ENCODE measurements at regions not wholly inside any gene's neighbourhood (a gene's known extent, or its start where the extent isn't known, plus 50 kb on each side); places are given as distances from the start of the nearest gene placed in this dataset.

- ChIA-PET POLR2A (no interaction called here), CTCF (no interaction called here)
- no peak overlapping the region for H3K27ac Mint-ChIP-seq
- H3K4me1 Mint-ChIP-seq (ENCODE audit: low read depth) = no peaks in the 10 kb centered on the region
- H3K9me3 Mint-ChIP-seq = no peaks in the 10 kb centered on the region
- no peaks in the 10 kb centered on the region for H3K27me3 Mint-ChIP-seq
- ATAC-seq (no peak), DNase-seq (no peak)
- TF ChIP-seq, protein P1, sequence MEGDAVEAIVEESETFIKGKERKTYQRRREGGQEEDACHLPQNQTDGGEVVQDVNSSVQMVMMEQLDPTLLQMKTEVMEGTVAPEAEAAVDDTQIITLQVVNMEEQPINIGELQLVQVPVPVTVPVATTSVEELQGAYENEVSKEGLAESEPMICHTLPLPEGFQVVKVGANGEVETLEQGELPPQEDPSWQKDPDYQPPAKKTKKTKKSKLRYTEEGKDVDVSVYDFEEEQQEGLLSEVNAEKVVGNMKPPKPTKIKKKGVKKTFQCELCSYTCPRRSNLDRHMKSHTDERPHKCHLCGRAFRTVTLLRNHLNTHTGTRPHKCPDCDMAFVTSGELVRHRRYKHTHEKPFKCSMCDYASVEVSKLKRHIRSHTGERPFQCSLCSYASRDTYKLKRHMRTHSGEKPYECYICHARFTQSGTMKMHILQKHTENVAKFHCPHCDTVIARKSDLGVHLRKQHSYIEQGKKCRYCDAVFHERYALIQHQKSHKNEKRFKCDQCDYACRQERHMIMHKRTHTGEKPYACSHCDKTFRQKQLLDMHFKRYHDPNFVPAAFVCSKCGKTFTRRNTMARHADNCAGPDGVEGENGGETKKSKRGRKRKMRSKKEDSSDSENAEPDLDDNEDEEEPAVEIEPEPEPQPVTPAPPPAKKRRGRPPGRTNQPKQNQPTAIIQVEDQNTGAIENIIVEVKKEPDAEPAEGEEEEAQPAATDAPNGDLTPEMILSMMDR (IDR thresholded peaks at IDR 0.05) = no peak
- no peak overlapping the region for H3K4me3 Mint-ChIP-seq
- intact Hi-C loops (cut with micrococcal nuclease) = no loop called here
- no peaks in the 10 kb centered on the region for H3K36me3 Mint-ChIP-seq (ENCODE audit: low read depth)
Measured at GRCh38 chr13:105721016-105721415, 814.4 kb downstream of the EFNB2 start.

- Mint-ChIP-seq H3K36me3 (ENCODE audit: low read depth) (no peaks in the 10 kb centered on the region), H3K27ac (no peak overlapping the region), H3K4me3 (no peak overlapping the region), H3K9me3 (no peaks in the 10 kb centered on the region), H3K27me3 (no peaks in the 10 kb centered on the region), H3K4me1 (ENCODE audit: low read depth) (no peaks in the 10 kb centered on the region)
- TF ChIP-seq, protein P1 (IDR thresholded peaks at IDR 0.05) = no peak
- DNase-seq (no peak), ATAC-seq (no peak)
- ChIA-PET POLR2A (no interaction called here), CTCF (no interaction called here)
- intact Hi-C loops (cut with micrococcal nuclease) = no loop called here
Measured at GRCh38 chr13:105719859-105720258, 815.6 kb downstream of the EFNB2 start.

DNA sequence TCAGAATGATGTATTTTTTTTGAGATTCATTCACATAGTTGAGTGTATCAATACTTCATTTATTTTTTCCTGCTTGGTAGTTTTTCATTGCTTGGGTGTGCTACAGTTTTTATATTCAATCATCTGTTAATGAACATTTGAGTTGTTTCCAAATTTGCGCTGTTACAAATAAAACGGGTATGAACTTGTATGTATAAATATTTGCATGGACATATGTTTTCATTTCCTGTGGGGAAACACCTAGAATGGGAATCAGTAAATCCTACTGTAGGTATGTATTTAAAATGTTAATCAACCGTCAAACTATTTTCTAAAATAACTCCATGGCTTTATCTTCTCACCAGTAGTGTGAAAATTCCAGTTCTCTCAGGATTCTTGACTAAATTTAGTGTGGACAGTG lies 826.3 kb downstream of the EFNB2 start:
- Mint-ChIP-seq H3K4me3 (no peak overlapping the region), H3K36me3 (ENCODE audit: low read depth) (no peaks in the 10 kb centered on the region), H3K9me3 (no peaks in the 10 kb centered on the region), H3K27me3 (no peaks in the 10 kb centered on the region), H3K27ac (no peak overlapping the region), H3K4me1 (ENCODE audit: low read depth) (no peaks in the 10 kb centered on the region)
- intact Hi-C loops (cut with micrococcal nuclease) = no loop called here
- ChIA-PET POLR2A (no interaction called here), CTCF (no interaction called here)
- DNase-seq (no peak), ATAC-seq (no peak)
- TF ChIP-seq, protein P1 (IDR thresholded peaks at IDR 0.05) = no peak

GRCh38 chr13:105703843-105704242 lies 831.6 kb downstream of the EFNB2 start:
- intact Hi-C loops (cut with micrococcal nuclease) = no loop called here
- Mint-ChIP-seq H3K27ac (no peak overlapping the region), H3K9me3 (no peaks in the 10 kb centered on the region), H3K27me3 (no peaks in the 10 kb centered on the region), H3K4me3 (no peak overlapping the region), H3K4me1 (ENCODE audit: low read depth) (no peaks in the 10 kb centered on the region), H3K36me3 (ENCODE audit: low read depth) (no peaks in the 10 kb centered on the region)
- CTCF ChIA-PET = no interaction called here
- POLR2A ChIA-PET = no interaction called here
- DNase-seq (no peak), ATAC-seq (no peak)
- TF ChIP-seq, protein P1 (IDR thresholded peaks at IDR 0.05) = no peak

GRCh38 chr13:105702441-105702840 lies 833.0 kb downstream of the EFNB2 start:
- Mint-ChIP-seq H3K27me3 (no peaks in the 10 kb centered on the region), H3K4me1 (ENCODE audit: low read depth) (no peaks in the 10 kb centered on the region), H3K9me3 (no peaks in the 10 kb centered on the region), H3K27ac (no peak overlapping the region), H3K36me3 (ENCODE audit: low read depth) (no peaks in the 10 kb centered on the region), H3K4me3 (no peak overlapping the region)
- ATAC-seq = no peak
- ChIA-PET CTCF (no interaction called here), POLR2A (no interaction called here)
- intact Hi-C loops (cut with micrococcal nuclease) = no loop called here
- no peak for DNase-seq
- TF ChIP-seq, protein P1 (IDR thresholded peaks at IDR 0.05) = no peak

All from activated CD8-positive, alpha-beta T cell treated with anti-CD3 and anti-CD28 coated beads for 36 hours (primary cell).